ENCODE measurements at regions not wholly inside any gene's neighbourhood (a gene's known extent, or its start where the extent isn't known, plus 50 kb on each side); places are given as distances from the start of the nearest gene placed in this dataset.
"Not testable (repeated sequence)": the region's sequence is repeated elsewhere in the genome, so short reads cannot be mapped to it uniquely, and the experiment has no call there.

GRCh38 chr9:86507212-86507630, 153.0 kb upstream of the TUT7 start:
- in situ Hi-C loops (cut with HindIII; ENCODE audit: low sequenced_read_pairs): no loop called here

DNA sequence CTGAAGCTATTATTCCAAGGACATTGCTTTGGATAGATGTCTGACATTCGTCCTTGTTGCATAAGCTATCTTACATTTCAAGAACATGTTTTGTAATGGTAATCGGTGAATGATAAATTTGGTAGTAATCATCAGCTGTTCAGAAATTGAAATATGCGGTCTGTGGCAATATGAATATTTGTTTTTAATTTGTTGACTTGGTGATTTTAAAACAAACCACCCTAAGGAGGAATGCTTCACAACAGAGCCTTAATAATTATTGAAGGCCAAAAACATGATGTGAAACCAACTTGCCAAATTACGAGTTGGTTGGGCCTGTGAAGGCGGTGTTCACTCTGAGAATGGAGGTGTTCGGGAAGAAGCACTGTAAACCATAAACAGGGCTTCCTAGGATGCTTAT, 149.7 kb upstream of the TUT7 start:
- in situ Hi-C loops (cut with HindIII; ENCODE audit: low sequenced_read_pairs): no loop called here

DNA sequence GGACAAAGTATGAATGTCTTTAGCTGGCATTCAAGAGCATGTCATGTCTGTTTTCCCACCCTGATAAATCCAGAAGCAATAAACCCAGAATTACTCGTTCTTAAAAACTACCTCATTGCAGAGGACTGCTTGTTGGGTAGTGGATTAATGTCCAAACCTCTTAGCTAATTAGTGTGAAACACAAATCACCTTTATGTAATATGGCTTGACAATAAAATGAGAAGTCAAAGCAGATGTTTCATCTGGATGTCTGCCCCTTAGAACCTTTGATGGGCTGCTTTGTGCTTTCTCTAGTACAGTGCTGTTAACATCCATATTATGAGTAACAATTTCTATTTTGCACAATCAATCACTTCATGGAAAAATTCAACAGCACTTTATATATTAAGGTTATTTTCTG, 149.1 kb upstream of the TUT7 start:
- in situ Hi-C loops (cut with HindIII; ENCODE audit: low sequenced_read_pairs): no loop called here

GRCh38 chr9:86500667-86501435, 146.6 kb upstream of the TUT7 start:
- in situ Hi-C loops (cut with HindIII; ENCODE audit: low sequenced_read_pairs): no loop called here

DNA sequence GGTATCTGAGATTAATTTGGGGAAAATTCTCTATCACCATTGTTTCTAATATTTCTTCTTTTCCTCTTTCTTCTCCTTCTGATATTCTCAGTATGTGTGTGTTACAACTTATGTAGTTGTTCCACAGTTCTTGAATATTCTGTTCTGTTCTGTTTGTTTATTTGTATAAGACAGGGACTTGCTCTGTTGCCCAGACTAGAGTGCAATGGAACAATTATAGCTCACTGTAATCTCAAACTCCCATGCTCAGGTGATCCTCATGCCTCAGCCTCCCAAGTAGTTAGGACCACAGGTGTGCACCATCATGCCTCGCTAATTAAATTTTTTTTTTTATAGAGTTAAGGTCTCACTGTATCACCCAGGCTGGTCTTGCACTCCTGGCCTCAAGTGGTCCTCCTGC, 145.8 kb upstream of the TUT7 start:
- in situ Hi-C loops (cut with HindIII; ENCODE audit: low sequenced_read_pairs): no loop called here

- in situ Hi-C loops (cut with HindIII; ENCODE audit: low sequenced_read_pairs): no loop called here
Observed at GRCh38 chr9:86494644-86495111, 140.5 kb upstream of the TUT7 start.

DNA sequence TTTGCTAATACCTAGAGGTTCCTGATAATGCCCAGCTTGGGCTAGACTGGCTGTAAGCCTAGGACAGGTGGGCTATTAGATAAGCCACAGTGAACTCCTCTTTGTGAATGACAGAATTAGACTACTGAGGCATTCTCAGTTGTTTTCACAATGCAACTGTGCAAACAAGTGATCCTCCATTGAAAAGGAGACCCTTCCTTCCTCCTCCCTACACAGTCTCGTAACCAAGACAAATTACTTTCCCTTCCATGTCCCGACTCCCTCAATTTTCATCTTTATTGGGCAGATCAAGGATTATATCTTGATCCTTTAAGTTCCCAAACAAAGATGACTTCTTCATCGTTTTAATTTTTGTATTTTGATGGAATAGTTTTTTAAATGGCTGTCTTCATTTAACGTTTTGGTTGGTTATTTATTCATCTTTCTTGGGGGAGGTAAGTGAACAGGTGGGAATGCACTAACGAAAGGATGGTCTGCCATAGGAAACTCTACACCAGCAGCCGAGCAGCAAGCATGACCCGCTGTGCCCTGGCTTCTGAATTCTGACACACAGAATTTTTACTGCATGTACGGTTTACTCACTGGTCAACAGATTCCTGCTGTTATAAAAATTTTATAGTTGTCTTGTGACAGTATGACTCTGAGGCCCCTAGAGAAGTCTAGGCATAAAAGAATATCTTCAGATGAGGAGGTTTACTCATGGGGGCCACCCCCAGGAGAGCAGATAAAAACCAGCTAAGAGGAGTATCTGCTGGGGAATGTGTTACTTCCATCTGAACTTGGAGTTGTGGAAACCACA, 137.5 kb upstream of the TUT7 start:
- in situ Hi-C loops (cut with HindIII; ENCODE audit: low sequenced_read_pairs): no loop called here

DNA sequence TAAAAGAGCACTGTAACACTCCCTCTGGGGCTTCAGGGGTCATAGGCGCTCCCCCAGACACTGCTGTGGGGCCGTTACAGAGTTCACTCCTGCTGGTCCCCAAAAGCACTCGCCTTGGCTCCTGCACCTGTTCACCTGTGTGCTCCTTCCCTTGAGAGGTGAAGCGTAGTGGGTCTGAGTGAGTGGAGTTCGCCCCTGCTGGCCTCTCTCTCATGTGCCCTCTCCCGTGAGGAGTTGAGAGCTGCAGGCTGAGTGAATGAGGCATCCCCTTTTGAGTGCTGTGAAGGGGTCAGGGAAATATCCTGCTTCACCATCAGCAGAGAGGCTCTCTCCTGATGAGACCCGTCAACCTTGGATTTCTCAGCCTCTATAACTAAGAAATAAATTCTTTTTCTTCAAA, 134.6 kb upstream of the TUT7 start:
- in situ Hi-C loops (cut with HindIII; ENCODE audit: low sequenced_read_pairs): no loop called here

- in situ Hi-C loops (cut with HindIII; ENCODE audit: low sequenced_read_pairs): no loop called here
Observed at GRCh38 chr9:86488345-86488744, 134.1 kb upstream of the TUT7 start.

GRCh38 chr9:86487838-86488233, 133.6 kb upstream of the TUT7 start:
- in situ Hi-C loops (cut with HindIII; ENCODE audit: low sequenced_read_pairs): no loop called here

DNA sequence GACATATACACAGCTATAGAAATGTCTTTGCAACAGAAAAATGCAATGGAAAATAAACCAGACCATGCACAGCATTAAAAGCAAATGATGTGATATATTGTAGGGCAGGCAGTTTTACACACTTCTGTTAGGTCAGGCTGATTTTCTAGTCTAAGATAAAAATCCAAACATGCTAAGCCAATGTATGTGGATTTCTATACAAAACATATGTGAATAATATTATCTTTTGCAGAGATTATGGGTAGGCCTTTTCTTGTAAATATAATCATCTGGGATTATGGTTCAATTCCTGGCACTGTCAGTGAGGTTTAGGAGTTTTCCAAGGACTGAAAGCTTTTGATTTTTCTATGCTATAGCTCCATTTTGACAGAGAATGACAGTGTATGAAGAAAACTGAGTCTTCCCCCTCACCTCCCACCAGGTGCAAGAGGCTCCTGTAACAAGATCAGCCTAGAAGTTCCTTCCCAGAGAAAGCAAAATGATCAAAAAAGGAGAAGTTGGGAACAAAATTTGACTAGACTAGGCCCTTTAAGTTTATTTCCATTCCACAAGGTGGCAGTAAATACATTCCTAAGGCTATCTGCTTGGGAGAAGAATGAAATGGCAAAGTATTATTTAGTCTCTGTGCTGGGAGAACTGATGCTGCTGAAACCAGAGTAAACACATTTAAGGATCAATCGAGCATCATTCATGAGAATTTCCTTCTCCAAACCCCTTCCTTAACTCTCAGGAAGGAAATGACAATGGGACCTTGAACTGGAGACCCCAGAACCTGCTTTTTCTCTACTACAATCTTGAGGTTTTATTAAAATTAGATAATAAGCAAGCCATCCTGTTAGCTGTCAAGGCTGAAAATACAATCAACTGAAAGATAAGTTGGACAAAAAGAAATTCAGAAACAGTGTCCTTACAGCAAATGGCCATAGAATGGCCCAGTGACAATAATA, 133.0 kb upstream of the TUT7 start:
- in situ Hi-C loops (cut with HindIII; ENCODE audit: low sequenced_read_pairs): no loop called here

- in situ Hi-C loops (cut with HindIII; ENCODE audit: low sequenced_read_pairs): no loop called here
Observed at GRCh38 chr9:86485359-86485758, 131.1 kb upstream of the TUT7 start.

GRCh38 chr9:86483496-86483895, 129.3 kb upstream of the TUT7 start:
- in situ Hi-C loops (cut with HindIII; ENCODE audit: low sequenced_read_pairs): no loop called here

GRCh38 chr9:86481466-86481865, 127.3 kb upstream of the TUT7 start:
- in situ Hi-C loops (cut with HindIII; ENCODE audit: low sequenced_read_pairs): no loop called here

- in situ Hi-C loops (cut with HindIII; ENCODE audit: low sequenced_read_pairs): not testable (repeated sequence)
Observed at GRCh38 chr9:86475255-86475654, 121.0 kb upstream of the TUT7 start.

DNA sequence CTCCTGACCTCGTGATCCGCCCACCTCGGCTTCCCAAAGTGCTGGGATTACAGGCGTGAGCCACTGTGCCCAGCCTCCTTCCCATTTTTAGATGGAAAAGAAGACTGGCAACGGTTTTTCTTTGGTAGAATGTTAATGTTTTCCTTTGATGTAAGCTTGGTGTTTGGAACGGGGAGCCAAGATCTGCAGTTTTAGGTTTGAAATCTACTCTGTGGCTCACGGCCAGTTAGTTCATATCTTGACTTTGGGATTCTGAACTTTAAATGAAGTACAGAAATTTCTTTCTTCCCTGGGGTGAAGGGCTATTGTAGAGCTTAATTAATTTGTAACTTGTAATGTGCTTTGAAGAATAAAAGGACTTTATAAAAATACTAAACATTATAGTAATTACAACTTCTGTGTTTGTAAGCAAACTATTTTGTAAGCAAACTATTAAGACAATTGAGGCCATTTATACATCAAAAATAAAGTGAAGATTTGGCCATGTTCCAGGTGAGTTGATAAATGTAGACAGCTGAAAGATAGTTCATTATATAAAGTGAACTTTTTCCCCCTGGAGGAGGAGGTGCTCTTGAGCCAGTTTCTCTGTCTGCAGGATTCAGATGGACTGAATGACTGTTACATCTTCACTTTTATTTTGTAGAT, 117.1 kb upstream of the TUT7 start:
- in situ Hi-C loops (cut with HindIII; ENCODE audit: low sequenced_read_pairs): no loop called here

DNA sequence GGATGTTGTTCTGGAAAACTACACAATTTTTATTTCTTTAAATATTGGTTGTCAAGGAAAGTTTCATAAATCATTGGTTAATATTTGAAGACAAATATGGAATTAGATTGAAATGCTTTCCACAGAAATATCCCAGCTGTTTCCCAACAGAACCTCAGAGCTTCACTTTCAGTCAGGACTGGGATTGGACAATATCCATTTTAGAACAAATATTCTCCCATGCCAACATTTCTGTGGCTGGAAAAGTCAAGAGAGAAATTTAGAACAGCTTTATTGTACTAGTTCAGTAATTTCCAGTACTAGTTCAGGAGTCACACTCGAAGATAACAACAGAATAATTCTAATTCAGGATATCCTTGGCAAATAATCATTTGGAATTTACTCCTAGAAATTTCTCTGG, 116.1 kb upstream of the TUT7 start:
- in situ Hi-C loops (cut with HindIII; ENCODE audit: low sequenced_read_pairs): no loop called here

- in situ Hi-C loops (cut with HindIII; ENCODE audit: low sequenced_read_pairs): no loop called here
Observed at GRCh38 chr9:86469476-86470250, 115.5 kb upstream of the TUT7 start.

- in situ Hi-C loops (cut with HindIII; ENCODE audit: low sequenced_read_pairs): no loop called here
Observed at GRCh38 chr9:86464242-86464641, 110.0 kb upstream of the TUT7 start.

Measured in DLD1 (cell line).